Panc1 (cell line): ENCODE measurements at regions not wholly inside any gene's neighbourhood (a gene's known extent, or its start where the extent isn't known, plus 50 kb on each side); places are given as distances from the start of the nearest gene placed in this dataset.

Experiments
- ATAC-seq: fragments of 200-7000 bp; cut with Tn5 transposase; 2 replicates; pipeline ENCODE4 v1.9.1; 2020; ENCODE audit warnings: mild to moderate bottlenecking, moderate library complexity
- BruUV-seq: library from RNA; stranded (reverse); fragments of 400-500 nt; replicated peaks from 2 replicates; lab custom pipeline; 2021; lab: Mats Ljungman, UMichigan
- CTCF ChIA-PET: fragments of 300-600 bp; sonication (Branson Sonifier 250); formaldehyde crosslinking; loops from one replicate; lab custom pipeline; 2022; ENCODE audit warnings: antibody characterized with exemption; lab: Charles Lee
- POLR2A ChIA-PET: fragments of 300-600 bp; sonication (Branson Sonifier 250); formaldehyde crosslinking; loops from one replicate; lab custom pipeline; 2022; ENCODE audit warnings: antibody characterized with exemption; lab: Charles Lee
- DNase-seq: peaks from one replicate; pipeline ENCODE4 v3.0.0-alpha.2; 2010; ENCODE audit warnings: low read depth, low spot score
- H3K27ac ChIP-seq: 2 replicates; pipeline ENCODE4 v1.5.1; 2011; ENCODE audit warnings: mild to moderate bottlenecking, low read length, inconsistent platforms
- H3K27me3 ChIP-seq: fragments of 200-500 bp; sonication (Bioruptor generic); 2 replicates; pipeline ENCODE4 v1.6.0; 2014; ENCODE audit warnings: low read length, inconsistent platforms; ENCODE audit not compliant: control insufficient read depth, insufficient read depth
- H3K36me3 ChIP-seq: fragments of 200-500 bp; sonication (Bioruptor generic); 2 replicates; pipeline ENCODE4 v1.5.1; 2014; ENCODE audit warnings: inconsistent platforms, mild to moderate bottlenecking, low read length, moderate library complexity; ENCODE audit not compliant: control insufficient read depth, insufficient read depth
- H3K4me1 ChIP-seq: 2 replicates; pipeline ENCODE4 v1.5.1; 2011; ENCODE audit warnings: inconsistent platforms, mild to moderate bottlenecking, low read length, moderate library complexity; ENCODE audit not compliant: control insufficient read depth, insufficient read depth
- H3K4me3 ChIP-seq, 2 experiments: 2 replicates each; pipeline ENCODE4 v1.5.1; 2011 to 2012; ENCODE audit warnings: low read depth in 2 of 2, low read length in 2 of 2, mild to moderate bottlenecking in 2 of 2, inconsistent platforms in 1 of 2, moderate library complexity in 1 of 2
- H3K9me3 ChIP-seq: fragments of 200-500 bp; sonication (Bioruptor generic); 2 replicates; pipeline ENCODE4 v1.5.1; 2014; ENCODE audit warnings: low read depth, mild to moderate bottlenecking, inconsistent platforms, low read length, moderate library complexity; ENCODE audit not compliant: control insufficient read depth, insufficient read depth
- POLR2AphosphoS5 ChIP-seq: IDR thresholded peaks from 2 replicates; pipeline ENCODE4 v1.6.1; 2012; ENCODE audit warnings: mild to moderate bottlenecking, low read depth, low read length, moderate library complexity
- SIN3A ChIP-seq: IDR thresholded peaks from 2 replicates; pipeline ENCODE4 v1.6.1; 2012; ENCODE audit warnings: low read depth, mild to moderate bottlenecking, low read length, moderate library complexity, borderline replicate concordance; ENCODE audit not compliant: insufficient read depth
- TCF7L2 ChIP-seq: IDR thresholded peaks from 2 replicates; pipeline ENCODE4 v1.6.1; 2011; ENCODE audit warnings: mild to moderate bottlenecking, low read depth, low read length, inconsistent platforms
- in situ Hi-C: cut with HindIII; loops from 2 replicates; pipeline ENCODE4 v1.10.0; 2016; ENCODE audit warnings: low sequenced_read_pairs, low pct_unique_long_range_greater_than_20kb
- intact Hi-C: fragments of 100-400 bp; cut with micrococcal nuclease; formaldehyde crosslinking; loops from one replicate; pipeline ENCODE4 v1.10.0; 2022; ENCODE audit not compliant: unreplicated experiment
- TF ChIP-seq, protein P1 (sequence below): fragments of 450-650 bp; IDR thresholded peaks from 2 replicates; pipeline ENCODE4 v1.5.1; 2017; ENCODE audit warnings: mild to moderate bottlenecking
- TF ChIP-seq, protein P2 (sequence below), 2 experiments: IDR thresholded peaks; 2 replicates each; pipeline ENCODE4 v1.6.1; 2011 to 2012; ENCODE audit warnings: low read depth in 2 of 2, control low read depth in 1 of 2, low read length in 1 of 2, mild to moderate bottlenecking in 1 of 2, moderate library complexity in 1 of 2; ENCODE audit not compliant: insufficient read depth in 1 of 2

GRCh38 chr1:194103101-194103500 is 916.7 kb upstream of the B3GALT2 start:
- intact Hi-C loops: no loop called here
- Histone ChIP-seq H3K4me1 (no peaks in the 10 kb centered on the region), H3K27me3 (no peaks in the 10 kb centered on the region), H3K36me3 (no peaks in the 10 kb centered on the region), H3K4me3 (no peak overlapping the region), H3K9me3 (no peaks in the 10 kb centered on the region), H3K27ac (no peak overlapping the region)
- TF ChIP-seq POLR2AphosphoS5 (no peak), TCF7L2 (no peak), SIN3A (no peak)
- TF ChIP-seq, protein P1, sequence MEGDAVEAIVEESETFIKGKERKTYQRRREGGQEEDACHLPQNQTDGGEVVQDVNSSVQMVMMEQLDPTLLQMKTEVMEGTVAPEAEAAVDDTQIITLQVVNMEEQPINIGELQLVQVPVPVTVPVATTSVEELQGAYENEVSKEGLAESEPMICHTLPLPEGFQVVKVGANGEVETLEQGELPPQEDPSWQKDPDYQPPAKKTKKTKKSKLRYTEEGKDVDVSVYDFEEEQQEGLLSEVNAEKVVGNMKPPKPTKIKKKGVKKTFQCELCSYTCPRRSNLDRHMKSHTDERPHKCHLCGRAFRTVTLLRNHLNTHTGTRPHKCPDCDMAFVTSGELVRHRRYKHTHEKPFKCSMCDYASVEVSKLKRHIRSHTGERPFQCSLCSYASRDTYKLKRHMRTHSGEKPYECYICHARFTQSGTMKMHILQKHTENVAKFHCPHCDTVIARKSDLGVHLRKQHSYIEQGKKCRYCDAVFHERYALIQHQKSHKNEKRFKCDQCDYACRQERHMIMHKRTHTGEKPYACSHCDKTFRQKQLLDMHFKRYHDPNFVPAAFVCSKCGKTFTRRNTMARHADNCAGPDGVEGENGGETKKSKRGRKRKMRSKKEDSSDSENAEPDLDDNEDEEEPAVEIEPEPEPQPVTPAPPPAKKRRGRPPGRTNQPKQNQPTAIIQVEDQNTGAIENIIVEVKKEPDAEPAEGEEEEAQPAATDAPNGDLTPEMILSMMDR: no peak
- TF ChIP-seq, protein P2, sequence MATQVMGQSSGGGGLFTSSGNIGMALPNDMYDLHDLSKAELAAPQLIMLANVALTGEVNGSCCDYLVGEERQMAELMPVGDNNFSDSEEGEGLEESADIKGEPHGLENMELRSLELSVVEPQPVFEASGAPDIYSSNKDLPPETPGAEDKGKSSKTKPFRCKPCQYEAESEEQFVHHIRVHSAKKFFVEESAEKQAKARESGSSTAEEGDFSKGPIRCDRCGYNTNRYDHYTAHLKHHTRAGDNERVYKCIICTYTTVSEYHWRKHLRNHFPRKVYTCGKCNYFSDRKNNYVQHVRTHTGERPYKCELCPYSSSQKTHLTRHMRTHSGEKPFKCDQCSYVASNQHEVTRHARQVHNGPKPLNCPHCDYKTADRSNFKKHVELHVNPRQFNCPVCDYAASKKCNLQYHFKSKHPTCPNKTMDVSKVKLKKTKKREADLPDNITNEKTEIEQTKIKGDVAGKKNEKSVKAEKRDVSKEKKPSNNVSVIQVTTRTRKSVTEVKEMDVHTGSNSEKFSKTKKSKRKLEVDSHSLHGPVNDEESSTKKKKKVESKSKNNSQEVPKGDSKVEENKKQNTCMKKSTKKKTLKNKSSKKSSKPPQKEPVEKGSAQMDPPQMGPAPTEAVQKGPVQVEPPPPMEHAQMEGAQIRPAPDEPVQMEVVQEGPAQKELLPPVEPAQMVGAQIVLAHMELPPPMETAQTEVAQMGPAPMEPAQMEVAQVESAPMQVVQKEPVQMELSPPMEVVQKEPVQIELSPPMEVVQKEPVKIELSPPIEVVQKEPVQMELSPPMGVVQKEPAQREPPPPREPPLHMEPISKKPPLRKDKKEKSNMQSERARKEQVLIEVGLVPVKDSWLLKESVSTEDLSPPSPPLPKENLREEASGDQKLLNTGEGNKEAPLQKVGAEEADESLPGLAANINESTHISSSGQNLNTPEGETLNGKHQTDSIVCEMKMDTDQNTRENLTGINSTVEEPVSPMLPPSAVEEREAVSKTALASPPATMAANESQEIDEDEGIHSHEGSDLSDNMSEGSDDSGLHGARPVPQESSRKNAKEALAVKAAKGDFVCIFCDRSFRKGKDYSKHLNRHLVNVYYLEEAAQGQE (IDR thresholded peaks at IDR 0.05; ENCODE audit: insufficient read depth in 1 of 2, low read depth in 2 of 2, low read length in 1 of 2): no peak
- ChIA-PET POLR2A (no interaction called here), CTCF (no interaction called here)
- no peak for ATAC-seq
- DNase-seq: no peak
- in situ Hi-C loops: no loop called here
- BruUV-seq: no TSS peak

DNA sequence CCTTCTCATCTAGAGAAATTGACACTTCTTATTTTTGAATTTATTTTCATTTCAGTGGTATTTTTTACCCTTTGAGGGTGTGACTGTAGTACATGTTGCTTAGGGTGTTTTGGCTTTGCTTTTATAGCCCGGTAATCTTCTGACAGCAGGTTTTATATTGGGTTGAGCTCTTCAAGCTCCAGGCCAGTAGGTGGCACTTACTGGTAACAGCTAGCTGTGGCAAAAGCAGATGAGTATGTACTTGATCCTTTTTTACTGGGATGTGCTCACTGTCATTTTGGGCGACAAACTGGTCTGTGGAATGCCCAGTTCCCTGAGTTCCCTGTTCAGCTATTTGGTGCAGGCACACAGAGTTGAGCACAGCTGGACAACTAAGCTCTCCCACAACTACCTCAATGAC is 916.2 kb upstream of the B3GALT2 start:
- Histone ChIP-seq H3K4me3 (no peak overlapping the region), H3K9me3 (no peaks in the 10 kb centered on the region), H3K4me1 (no peaks in the 10 kb centered on the region), H3K36me3 (no peaks in the 10 kb centered on the region), H3K27ac (no peak overlapping the region), H3K27me3 (no peaks in the 10 kb centered on the region)
- BruUV-seq: no TSS peak
- DNase-seq: no peak
- ATAC-seq: no peak
- in situ Hi-C loops: no loop called here
- TF ChIP-seq POLR2AphosphoS5: no peak
- TF ChIP-seq TCF7L2: no peak
- TF ChIP-seq, protein P2 (IDR thresholded peaks at IDR 0.05; ENCODE audit: insufficient read depth in 1 of 2, low read depth in 2 of 2, low read length in 1 of 2): no peak
- TF ChIP-seq, protein P1: peak; percentile 12; the same call in 1 of the 2 replicates
- CTCF ChIA-PET: no interaction called here
- intact Hi-C loops: no loop called here
- POLR2A ChIA-PET: no interaction called here
